ENCODE measurements at regions not wholly inside any gene's neighbourhood (a gene's known extent, or its start where the extent isn't known, plus 50 kb on each side); places are given as distances from the start of the nearest gene placed in this dataset.

DNA sequence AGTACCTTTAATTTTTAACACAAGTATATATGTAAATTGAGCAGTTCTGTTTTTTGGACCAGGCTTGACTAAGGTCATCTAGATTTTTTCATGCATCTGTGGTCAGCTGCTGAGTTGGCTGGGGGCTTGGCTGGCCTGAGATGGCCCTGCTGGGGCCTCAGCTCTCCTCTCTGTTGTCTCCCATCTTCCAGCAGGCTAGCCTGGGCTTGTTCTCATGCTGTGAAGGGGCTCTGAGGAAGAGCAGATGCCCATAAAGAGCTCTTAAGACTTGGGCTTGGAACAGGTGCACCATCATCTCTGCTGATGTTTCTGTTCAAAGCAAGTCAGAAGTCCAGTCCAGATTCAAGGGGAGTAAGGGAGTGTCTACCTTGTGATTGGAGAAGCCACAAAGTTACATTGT lies 51.2 kb upstream of the TNR start:
- TF ChIP-seq, protein P1, sequence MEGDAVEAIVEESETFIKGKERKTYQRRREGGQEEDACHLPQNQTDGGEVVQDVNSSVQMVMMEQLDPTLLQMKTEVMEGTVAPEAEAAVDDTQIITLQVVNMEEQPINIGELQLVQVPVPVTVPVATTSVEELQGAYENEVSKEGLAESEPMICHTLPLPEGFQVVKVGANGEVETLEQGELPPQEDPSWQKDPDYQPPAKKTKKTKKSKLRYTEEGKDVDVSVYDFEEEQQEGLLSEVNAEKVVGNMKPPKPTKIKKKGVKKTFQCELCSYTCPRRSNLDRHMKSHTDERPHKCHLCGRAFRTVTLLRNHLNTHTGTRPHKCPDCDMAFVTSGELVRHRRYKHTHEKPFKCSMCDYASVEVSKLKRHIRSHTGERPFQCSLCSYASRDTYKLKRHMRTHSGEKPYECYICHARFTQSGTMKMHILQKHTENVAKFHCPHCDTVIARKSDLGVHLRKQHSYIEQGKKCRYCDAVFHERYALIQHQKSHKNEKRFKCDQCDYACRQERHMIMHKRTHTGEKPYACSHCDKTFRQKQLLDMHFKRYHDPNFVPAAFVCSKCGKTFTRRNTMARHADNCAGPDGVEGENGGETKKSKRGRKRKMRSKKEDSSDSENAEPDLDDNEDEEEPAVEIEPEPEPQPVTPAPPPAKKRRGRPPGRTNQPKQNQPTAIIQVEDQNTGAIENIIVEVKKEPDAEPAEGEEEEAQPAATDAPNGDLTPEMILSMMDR (IDR thresholded peaks at IDR 0.05): no peak
- TF ChIP-seq POLR2A (IDR thresholded peaks at IDR 0.05): no peak
